ENCODE measurements at regions not wholly inside any gene's neighbourhood (a gene's known extent, or its start where the extent isn't known, plus 50 kb on each side); places are given as distances from the start of the nearest gene placed in this dataset.
"Not testable (repeated sequence)": the region's sequence is repeated elsewhere in the genome, so short reads cannot be mapped to it uniquely, and the experiment has no call there.

DNA sequence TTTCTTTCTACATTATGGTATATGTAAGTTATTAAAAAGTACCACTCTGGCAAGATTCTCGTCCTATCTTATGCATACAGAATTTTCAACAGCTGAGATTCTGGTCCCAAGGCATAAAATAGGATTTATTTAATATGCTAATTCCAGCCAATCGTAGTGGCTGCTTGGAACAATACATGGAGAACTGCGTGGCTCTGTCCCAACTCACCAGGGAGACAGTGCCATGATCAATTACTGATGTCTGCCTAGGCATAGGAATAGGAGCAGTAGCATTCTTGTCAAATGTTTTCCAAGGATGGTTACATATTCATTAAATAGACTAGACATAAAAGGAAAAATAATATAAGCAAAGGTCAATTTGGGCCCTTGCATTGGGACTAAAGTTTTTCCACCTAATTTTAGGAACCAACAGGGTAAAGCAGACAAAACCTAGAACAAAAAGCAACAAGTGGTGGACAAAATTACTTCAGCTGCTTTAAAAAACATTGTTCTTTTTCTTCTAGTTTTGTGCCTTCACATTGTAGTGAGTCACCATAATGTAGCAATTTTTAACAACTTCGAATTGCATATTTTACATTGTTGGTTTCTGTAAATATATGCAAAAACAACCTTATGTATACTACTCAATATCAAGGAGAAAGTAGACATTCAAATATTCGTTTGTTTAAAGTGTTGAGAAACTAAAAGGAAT, 232.8 kb upstream of the ATP5MC3 start:
- DNase-seq (ENCODE audit: low spot score): no peak

DNA sequence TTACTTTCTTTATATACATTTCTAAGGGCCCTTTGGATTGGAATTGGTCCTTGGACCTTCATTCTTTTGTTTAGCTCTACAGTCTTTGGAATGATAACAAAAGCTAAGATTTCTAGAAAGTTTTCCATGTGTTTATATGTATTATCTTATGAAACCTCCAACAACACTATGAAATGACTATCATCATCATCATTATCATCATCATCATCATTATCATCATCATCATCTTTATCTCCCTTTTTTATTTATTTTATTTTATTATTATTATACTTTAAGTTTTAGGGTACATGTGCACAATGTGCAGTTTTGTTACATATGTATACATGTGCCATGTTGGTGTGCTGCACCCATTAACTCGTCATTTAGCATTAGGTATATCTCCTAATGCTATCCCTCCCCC, 229.4 kb upstream of the ATP5MC3 start:
- DNase-seq (ENCODE audit: low spot score): not testable (repeated sequence)

DNA sequence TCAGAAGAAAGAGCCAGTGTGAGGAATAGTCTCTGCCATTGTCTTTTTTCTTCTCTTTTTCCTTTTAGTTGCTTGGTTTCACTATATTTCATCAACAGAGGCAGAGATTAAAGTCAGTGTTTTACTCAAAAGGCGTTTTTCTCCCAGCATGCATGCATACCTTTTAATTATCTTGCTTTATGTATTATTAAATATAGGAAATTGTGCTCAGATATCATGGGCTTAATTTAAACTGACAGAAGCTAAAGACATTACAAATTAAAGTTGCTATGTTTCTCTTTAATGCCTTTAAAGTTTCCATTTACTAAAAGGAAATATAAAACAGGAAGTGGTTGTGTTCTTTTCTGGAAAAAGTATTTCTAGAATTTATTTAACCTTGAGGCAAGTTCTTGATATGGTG, 223.3 kb upstream of the ATP5MC3 start:
- no peak for DNase-seq (ENCODE audit: low spot score)

DNA sequence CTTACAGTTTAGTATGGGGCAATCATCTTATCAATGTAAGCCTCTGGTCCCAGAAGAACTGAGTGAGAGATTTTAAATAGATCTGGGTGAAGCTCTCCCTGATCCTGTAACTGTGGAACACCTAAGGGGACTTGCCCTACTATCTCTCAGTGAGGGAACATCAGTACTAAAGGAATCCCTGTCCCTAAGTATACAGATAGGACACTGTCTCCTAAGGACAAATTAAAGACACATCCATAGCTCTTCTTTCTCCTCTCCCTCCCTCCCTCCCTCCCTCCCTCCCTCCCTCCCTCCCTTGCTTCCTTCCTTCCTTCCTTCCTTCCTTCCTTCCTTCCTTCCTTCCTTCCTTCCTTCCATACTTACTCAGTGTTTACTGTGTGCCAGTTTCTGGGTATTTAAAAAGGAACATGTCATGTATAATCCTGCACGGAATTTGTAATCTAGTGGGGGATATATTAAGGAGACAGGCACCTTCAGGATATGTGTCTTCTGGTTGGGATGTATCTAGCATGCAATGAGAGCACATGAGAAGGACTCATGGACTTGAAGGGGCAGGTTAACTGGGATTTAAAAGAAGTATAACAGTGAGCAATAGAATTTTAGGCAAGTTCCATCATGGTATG, 222.2 kb upstream of the ATP5MC3 start:
- no peak for DNase-seq (ENCODE audit: low spot score)

DNA sequence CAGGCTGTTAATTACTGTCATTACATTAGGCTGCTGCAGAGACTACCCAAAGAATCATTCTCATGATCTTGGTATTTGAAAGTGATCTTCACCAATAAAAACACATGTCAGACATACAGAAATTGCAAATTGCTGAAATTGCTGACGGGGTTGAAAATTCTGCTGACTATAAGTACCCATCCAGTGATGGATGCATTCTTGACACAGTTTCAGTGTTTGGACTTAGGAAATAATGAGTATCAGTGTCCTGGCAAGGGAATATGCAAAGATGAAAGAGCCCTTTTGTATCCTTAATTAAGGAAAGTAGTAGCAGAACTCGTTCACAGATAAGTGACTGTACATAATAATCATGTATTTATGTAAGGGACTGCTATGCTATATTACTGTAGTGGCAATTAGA, 221.1 kb upstream of the ATP5MC3 start:
- DNase-seq (ENCODE audit: low spot score): peak; percentile 68

DNA sequence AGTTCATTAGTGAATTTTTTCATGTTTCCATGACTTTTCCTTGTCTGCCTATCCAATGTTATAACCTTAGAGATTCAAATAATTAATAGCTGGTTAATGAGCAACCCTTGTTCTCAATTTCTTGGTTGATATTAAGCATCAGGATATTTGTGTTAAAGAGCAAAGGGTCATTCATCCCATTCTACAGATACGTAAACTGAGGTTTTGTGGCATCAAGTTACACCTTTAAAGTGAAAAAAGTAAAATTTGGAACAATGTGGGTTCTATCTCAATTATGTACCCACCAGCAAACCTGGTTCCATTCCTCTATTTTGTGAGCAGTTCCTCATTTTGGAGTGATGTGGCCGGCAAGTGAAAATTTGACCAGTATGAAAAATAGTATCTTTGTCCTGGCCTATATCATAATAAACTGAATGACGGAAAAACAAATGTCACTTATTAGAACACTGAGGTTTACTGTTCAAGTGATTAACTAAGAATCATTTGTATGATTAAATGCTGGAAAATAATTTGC, 220.5 kb upstream of the ATP5MC3 start:
- DNase-seq (ENCODE audit: low spot score): no peak

DNA sequence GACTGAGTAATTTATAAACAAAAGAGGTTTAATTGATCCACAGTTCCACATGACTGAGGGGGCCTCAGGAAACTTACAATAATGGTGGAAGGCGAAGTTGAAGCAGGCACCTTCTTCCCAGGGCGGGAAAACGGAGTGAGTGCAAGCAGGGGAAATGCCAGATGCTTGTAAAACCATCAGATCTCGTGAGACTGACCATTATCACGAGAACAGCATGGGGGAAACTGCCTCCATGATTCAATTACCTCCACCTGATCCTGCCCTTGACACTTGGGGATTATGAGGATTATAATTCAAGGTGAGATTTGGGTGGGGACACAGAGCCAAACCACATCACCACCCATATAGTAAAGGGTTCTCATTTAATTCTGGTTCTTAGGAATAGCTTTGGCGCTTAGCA, 219.5 kb upstream of the ATP5MC3 start:
- DNase-seq (ENCODE audit: low spot score): no peak

DNA sequence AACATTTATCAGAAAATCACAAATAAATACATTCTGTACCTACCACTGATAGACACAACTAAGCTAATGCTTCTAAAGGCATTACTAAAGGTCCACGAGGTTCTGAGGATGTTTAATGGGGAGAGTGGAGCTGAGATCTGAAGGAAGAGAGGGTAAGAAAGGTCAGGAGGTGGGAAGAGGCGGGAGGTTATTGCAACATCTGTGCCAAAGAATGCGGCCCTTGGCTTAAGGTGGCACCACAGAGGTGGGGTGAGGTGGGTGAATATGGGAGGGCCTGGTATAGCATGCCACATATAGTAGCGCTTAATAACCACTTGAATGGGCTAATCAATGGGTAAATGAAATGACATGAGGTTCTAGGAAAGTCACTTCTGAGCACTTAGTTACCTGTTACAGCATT, 217.8 kb upstream of the ATP5MC3 start:
- no peak for DNase-seq (ENCODE audit: low spot score)

DNA sequence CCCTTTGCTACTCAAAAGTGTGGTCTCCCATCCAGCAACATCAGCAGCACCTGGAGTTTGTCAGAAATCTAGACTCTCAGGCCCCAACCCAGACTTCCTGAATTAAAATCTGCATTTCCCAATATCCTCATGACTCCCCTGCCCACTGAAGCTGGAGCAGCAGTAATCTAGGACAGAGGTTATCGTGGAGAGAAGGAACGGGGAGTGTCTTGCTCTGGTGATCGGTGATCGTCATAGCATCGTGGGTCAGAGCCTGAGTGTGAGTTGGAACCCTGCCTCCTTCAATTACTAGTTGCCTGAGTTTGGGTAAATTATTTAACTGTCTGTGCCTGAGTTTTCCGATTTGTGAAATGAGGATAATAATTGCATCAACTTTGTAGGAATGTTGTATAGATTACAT, 217.3 kb upstream of the ATP5MC3 start:
- DNase-seq (ENCODE audit: low spot score): no peak

DNA sequence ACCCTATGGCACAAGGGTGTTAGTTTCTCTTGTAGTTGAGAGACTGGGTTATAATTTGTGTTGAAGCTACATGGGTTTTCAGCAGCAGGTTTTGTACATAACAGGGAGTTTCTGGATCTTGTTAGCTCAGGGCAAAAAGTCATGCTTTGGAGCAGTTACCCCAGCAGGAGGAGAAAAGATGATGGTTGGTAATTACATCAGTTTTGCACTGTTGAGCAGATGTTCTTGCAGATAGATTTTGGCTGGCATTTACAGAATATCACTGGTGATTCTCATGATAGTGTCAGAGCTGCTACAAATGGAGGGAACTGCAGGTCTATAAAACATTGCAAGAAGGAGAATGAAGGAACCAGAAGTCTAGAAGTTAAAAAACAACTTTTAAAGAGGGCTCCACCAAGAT, 215.2 kb upstream of the ATP5MC3 start:
- no peak for DNase-seq (ENCODE audit: low spot score)

DNA sequence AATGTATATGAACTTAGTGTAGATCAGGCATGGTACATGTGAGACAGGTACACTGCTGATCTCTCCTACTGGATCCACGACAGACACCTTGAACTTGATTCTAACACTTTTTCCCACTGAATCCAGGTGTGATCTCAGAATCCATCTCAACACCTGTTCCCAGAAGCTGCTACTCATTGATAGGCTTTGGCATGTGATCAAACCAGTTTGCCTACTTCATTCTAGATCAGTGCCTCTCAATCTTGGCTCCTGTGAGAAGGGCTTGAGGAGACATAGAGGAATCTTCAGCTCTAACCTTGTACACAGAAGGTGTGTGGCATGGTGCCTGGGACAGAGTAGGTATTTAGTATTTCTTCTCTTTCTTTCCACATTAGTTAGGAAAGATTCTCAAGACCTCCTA, 212.3 kb upstream of the ATP5MC3 start:
- DNase-seq (ENCODE audit: low spot score): no peak

DNA sequence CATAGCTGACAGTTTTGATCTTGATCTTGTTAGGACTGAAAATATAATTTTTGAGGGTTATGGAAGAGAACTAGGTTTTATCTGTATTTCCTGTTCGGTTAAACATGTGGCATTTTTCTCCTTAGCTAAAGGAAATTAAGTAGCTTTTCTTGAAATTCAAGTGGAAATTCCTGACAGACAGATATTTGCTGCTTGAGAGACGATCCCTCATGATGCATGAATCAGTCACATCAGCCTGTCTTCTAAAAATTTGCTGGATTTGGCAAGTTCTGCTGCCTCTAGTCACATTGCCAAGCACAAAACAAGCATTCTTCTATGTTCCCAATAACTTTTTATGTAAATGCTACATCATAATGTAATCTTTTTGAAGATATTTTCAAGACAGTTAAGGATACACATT, 201.8 kb upstream of the ATP5MC3 start:
- DNase-seq (ENCODE audit: low spot score): no peak

DNA sequence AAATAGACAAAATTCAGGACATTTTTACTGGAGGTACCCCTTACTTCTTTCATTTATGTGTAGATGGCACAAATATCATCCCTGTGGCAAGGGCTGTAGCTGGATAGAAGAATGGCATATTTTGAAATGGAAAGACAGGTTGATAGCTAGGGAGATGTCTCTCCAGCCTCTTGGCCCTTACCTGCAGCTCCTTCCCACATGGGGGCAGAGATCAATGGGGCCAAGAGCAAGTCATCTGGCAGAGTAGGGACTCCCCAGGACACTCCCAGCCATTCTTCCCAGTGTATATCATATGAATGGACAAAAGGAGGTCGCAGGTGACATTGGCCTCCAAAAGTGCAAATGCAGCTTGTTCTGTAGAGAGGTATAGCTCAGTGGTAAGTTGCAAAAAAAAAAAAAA, 192.2 kb upstream of the ATP5MC3 start:
- DNase-seq (ENCODE audit: low spot score): no peak

DNA sequence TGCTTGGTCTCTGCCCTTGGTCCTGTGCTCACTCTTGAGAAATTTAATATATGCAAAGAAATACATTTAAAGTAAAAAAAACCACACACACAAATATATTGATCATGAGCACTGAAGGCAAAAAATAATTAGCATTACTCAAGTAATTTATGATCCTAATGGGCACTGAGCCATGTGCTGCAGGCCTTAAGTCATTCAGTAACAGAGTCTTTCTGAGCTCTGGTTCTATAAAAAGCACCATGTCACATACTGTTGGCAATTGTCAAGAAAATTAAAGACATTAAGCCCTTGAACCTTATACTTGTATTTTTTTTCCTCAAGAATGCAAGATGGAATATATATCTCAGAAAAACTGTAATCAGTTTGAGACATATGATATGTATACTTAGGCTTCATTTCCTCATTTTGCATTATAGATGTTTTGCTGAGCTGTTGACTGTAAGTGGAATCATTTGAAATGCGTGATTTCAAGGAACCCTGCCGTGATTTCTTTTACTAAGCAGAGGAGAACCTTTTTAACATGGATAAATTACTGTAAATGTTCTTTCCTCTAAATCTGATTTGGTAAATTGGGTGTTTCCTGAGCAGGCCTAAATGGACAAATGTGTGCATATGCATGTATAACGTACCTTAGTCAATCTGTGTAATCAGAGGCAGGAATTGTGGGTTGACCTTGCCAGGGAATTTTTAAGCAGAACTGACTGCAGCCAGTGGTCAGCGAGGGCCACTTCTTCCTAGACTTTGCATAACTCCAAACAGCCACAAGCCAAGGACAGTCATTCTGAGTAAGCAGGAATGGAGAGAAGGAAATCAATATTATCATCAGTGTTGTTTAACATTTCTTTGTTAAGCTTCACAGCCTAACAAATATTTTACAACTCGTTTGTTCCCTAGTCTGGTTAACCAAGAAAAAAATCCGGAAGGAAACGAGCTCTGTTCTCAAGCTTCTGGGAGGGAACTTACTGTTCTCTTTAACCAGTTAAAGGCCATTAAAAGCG, 191.5 kb upstream of the ATP5MC3 start:
- no peak for DNase-seq (ENCODE audit: low spot score)

DNA sequence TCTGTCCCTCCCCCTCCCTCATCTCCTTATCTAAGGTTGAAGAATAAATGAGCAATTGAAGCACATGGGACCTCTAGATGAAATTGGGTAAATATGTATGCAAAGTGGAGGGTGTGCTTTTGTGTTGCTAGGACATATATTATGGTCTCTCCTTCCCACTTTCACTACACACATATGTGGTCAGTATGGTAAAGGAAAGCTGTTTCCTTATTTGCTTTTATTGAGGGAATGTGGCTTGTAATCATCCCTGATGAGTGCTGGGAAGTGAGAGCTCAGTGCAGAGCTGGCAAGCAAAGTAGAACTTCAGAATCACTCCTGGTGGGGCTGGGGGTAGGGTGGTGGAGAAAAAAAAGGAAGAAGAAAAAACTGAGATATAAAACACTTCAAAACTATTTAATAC, 189.9 kb upstream of the ATP5MC3 start:
- no peak for DNase-seq (ENCODE audit: low spot score)

DNA sequence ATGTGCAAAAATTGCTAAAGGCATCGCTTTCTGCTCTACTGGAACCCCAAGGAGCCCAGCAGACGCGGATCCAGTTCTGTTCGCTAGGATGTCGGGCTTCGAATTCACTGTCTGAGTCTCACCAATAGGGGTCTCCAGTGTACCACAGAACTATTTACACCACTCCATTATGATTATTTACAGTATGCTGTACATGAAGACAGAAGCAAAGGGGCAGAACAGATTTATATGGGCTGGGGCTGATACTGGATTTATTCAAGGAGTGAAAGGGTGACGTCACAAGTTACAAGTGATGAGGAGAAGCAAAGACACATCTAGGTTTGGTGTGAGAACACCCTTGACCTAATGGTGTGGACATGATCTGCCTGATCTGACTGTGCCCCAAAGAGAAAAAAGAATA, 185.3 kb upstream of the ATP5MC3 start:
- peak; percentile 49 for DNase-seq (ENCODE audit: low spot score)

DNA sequence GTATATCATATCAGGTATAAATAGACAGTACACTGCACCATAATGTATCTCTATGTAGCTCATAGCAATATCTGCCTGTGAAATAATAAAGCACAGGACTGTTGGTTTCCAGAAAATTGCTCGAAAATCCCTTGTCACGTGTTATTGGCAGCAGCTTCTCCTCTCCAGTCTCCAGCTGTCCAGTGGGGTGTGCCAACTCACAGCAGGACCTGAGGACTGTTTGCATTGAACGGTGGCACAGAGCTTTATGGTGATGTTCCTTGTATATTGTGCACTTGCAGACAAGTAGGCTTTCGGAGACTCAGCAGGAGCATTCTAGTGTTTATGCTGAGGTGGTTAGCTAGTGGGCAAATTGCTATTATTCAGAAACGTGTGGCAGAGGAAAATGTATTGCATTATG, 182.2 kb upstream of the ATP5MC3 start:
- no peak for DNase-seq (ENCODE audit: low spot score)

DNA sequence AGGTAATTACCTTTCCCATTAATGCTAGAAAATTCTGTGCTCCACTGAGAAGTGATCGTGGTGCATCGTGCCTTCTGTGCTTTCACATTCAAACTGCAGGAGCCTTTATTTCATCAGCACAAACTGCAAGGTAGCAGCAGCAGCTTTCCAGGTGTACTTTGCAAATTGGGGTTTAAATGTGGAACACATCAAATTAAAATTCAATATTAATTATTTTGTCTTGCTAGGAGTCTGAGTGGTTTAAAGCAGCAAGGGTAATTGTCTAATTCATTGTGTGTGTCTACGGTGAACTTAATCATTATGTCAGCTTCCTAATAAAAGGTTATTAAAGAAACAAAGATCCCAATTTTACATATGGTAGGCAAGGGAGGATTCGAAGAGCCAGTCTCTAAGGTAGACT, 180.8 kb upstream of the ATP5MC3 start:
- DNase-seq (ENCODE audit: low spot score): no peak

DNA sequence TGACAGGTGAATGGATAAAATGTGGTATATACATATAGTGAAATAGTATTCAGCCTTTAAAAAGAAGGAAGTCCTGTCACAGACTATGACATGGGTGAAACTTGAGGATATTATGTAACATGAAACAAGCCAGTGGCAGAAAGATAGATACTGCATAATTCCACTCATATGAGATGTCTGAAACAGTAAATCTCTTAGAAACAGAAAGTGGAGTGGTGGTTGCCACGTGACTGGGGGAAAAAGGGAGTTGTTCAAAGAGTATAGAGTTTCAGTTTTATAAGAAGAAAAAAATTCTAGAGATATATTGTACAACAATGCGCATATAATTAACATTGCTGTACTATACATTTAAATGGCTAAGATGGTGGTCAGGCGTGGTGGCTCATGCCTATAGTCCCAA, 178.2 kb upstream of the ATP5MC3 start:
- no peak for DNase-seq (ENCODE audit: low spot score)

DNA sequence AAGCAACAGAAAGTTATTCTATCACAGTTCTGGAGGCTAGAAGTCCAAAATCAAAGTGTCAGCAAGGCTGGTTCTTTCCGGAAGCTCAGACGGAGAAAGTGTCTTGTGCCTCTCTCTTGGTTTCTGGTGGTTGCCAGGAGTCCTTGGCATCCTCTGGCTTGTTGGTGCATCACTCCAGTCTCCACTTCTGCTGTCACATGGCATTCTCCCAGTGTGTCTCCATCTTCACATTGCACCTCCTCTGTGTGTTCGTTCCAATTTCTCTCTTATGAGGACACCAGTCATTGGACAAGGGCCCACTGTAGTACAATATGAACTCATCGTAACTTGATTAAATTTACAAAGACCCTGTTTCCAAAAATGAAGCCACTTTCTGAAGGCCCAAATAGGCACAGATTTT, 175.4 kb upstream of the ATP5MC3 start:
- DNase-seq (ENCODE audit: low spot score): no peak

DNA sequence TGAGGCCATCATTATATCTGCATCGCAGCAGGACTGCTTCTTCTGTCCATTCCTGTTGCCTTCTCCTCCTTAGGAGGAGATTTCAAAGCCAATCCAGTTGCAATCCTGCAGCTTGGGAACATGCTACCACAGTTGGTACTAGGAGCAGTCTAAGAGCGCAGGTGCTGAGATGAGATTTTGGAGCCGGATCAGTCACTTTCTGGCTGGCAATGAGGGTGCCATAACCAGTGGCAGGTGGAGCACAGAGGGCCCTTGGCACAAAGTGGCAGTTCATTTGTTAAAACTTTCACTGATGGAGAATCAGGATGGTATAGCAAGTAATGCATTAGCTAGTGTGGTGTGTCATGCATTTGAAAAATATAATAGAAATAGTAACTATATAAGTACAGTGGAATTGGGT, 173.7 kb upstream of the ATP5MC3 start:
- DNase-seq (ENCODE audit: low spot score): no peak

DNA sequence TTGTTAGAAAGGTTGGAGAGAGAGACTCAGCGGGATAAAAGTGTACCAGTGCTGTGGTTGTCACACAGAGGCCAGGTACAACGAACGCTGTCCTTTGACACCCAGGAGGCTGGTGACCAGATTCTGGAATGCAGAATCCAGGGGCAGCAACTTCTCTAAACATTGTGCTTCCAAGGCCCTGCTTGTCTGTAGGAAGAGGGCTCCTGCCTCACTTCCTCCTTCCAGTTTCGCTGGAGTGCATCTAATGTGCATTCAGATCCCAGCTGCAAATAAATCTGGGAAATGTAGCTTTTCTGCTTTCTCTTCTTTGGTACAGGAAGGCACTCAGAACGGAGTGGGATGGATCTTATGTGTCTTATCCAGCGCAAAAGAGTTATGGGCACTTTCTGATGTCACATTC, 171.8 kb upstream of the ATP5MC3 start:
- no peak for DNase-seq (ENCODE audit: low spot score)

DNA sequence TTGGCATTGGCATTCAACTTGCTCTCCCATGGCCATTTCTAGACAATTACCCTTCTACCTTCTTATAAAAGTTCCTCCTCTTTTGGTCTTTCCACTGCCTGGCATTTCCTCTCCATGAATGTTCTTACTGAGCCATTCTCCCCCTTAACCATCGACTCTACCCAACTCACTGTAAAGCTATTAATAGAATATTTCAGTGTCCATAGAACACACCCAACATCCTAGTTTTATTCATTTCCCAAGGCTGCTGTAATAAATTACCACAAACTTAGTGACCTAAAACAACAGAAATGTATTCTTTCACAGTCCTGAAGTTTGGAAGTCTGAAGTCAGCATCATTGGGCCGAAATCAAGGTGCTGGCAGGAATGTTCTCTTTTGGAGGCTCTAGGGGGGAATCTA, 170.0 kb upstream of the ATP5MC3 start:
- no peak for DNase-seq (ENCODE audit: low spot score)
